ENCODE measurements at regions not wholly inside any gene's neighbourhood (a gene's known extent, or its start where the extent isn't known, plus 50 kb on each side); places are given as distances from the start of the nearest gene placed in this dataset.
"Not testable (repeated sequence)": the region's sequence is repeated elsewhere in the genome, so short reads cannot be mapped to it uniquely, and the experiment has no call there.

- ATAC-seq: no peak
Observed at GRCh38 chr3:87706176-87706575, 352.6 kb downstream of the CGGBP1 start.

GRCh38 chr3:87702600-87702999 lies 356.2 kb downstream of the CGGBP1 start:
- ATAC-seq: no peak

- no peak for ATAC-seq
Observed at GRCh38 chr3:87696124-87697013, 362.4 kb downstream of the CGGBP1 start.

DNA sequence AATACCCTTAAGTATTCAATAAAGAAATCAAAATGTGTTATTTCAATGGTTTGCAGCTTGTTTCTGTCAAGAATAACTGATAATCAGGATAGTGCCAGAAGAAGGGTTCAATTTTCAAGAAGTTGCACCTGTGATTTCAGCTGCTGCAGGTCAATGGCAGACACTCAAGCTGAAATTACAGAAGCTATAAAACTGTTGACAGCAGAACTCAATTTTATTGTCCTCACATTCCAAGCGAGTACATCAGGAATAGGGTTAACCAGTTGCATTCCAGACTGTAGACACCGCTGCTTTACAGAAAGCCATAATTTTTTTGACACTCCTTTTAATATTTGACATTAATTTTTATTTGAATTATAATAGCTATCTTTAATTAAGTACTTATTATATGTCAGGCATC lies 364.1 kb downstream of the CGGBP1 start:
- no peak for ATAC-seq

DNA sequence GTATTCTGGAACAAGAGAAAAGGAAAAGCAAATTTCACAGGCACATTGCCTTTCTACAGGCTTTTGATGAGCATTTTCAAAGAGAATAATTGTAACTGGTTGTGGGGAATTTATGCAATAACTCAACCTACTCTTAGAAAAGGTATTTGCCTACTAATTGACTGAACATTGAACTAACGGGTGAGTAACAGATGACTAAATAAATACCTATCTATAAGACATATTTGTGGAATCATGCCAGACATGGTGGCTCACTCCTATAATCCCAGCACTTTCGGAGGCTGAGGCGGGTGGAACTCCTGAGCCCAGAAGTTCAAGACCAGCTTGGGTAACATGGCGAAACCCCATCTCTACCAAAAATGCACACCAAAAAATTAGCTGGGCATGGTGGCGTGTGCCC lies 367.7 kb downstream of the CGGBP1 start:
- no peak for ATAC-seq

GRCh38 chr3:87678984-87679660 lies 379.7 kb downstream of the CGGBP1 start:
- not testable (repeated sequence) for ATAC-seq

GRCh38 chr3:87674397-87675161 lies 384.2 kb downstream of the CGGBP1 start:
- peak in 1 of 2 donors; percentile 36 for ATAC-seq

- ATAC-seq: no peak
Observed at GRCh38 chr3:87673132-87673531, 385.7 kb downstream of the CGGBP1 start.

- ATAC-seq: no peak
Observed at GRCh38 chr3:87654184-87654583, 377.8 kb upstream of the POU1F1 start.

DNA sequence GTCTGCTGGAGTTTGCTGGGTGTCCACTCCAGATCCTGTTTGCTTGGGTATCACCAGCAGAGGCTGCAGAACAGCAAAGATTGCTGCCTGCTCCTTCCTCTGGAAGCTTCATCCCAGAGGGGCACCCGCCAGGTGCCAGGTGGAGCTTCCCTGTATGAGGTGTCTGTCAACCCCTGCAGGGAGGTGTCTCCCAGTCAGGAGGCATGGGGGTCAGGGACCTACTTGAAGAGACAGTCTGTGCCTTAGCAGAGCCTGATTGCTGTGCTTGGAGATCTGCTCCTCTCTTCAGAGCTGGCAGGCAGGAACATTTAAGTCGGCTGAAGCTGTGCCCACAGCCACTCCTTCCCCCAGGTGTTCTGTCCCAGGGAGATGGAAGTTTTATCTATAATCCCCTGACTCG lies 376.8 kb upstream of the POU1F1 start:
- not testable (repeated sequence) for ATAC-seq

GRCh38 chr3:87634426-87634825 lies 358.0 kb upstream of the POU1F1 start:
- no peak for ATAC-seq

DNA sequence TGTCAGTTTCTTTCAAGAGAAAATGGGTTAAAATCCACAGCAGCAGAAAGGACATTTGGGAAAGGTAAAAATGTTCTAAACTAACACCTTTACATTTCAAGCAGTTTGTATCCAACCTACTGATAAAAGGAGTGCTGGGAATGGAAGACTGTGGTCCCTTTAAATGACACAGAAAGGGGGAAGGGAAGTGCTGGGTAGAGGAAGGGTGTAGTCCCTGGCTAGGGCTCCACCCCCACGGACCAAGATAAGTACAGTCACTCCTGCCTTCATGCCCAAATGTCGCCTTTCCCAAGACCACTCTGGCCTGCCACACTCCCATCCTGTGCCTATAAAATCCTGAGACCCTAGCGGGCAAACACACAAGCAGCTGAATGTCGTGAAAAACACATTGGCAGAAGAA lies 350.9 kb upstream of the POU1F1 start:
- no peak for ATAC-seq

GRCh38 chr3:87626546-87626945 lies 350.2 kb upstream of the POU1F1 start:
- ATAC-seq: no peak

DNA sequence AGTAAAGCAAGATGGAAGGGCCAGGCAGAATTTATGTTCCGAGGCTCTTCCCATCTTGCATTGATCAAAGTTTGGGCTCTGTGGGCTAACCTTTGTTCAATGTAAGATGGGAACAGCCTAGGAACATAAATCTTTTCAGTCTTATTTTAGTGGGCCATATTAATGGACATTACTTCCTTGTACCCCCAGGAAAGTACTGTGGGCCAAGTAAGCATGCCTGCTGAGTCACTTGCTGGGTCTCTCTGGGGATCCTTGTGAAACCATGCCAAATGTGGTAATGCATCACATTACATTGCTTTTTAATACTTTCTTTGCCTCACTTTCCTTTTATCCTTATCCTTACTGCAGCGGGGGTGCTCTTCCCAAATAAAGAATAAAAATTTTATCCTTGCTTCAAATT lies 349.5 kb upstream of the POU1F1 start:
- ATAC-seq: no peak

DNA sequence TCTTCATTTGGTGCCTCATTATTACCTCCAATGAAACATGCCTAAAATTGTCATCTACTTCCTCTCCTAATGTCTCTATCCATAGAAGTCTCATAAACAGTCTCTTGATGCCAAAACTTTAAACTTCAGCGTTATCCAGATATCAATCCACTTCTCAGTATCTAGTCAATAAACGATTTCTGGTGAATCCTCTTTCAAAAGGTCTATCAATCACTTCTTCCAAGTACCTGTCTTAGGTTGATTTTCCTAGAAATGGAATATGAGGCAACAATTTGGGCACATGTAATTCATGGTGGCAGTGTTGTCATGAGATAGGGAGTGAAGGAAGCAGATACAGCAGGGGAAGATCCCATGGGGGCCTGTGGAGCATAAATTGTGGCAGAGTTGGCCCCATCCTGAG lies 348.5 kb upstream of the POU1F1 start:
- no peak for ATAC-seq

- no peak for ATAC-seq
Observed at GRCh38 chr3:87621667-87622066, 345.3 kb upstream of the POU1F1 start.

DNA sequence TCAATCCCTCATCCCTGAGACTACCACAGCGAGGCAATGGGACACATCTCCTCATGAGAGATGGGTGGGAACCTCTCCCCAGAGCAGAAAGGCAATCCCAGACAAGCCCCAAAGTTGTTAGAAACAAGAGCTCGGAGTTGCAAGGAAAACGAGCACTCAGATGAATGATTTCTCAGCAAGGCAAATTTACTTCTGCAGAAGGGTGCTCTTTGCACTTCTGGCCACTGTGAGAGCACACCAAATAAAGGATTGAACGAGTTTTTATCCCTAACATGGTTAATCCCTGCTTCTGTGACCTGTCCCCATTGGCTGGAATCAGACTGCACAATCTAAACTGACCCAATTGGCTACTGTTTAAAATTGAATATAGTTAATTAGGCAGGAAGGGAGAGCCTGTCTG lies 339.1 kb upstream of the POU1F1 start:
- ATAC-seq: no peak

GRCh38 chr3:87614998-87615397 lies 338.6 kb upstream of the POU1F1 start:
- no peak for ATAC-seq

DNA sequence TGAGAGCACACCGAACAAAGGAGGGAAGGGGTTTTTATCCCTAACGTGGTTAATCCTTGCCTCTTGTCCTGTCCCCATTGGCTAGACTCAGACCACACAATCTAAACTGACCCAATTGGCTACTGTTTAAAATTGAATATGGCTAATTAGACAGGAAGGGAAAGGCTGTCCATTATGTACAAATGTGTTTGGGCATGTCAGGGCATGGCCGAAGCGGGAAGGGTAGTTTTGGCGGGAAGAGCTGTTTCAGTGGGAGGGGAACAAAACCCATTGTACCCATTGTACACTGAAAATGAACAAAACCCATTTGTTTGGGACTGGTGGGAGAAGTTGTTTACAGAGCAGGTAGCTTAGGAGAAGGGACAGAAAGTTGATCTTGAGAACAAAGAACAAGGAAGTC lies 330.9 kb upstream of the POU1F1 start:
- ATAC-seq: no peak

GRCh38 chr3:87595798-87596197 lies 319.4 kb upstream of the POU1F1 start:
- no peak for ATAC-seq

DNA sequence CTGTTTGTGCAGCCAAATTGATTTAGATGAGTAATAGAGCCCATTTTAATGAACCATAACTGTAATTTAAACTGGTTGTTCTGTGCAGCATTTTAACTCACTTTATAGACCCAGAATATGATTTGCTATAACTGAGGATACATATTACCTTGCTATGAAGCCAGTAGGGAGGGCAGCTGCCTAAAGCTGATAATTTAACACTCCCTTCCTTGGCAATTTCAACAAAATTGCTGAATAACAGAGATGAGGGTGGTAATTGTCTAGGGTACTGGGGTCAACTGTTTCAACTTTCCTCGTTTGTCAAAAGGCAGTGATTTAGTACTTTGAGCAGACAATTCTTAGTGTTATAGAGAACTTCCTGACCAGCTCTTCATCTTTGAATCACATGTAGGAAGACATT lies 304.9 kb upstream of the POU1F1 start:
- ATAC-seq: no peak

- no peak for ATAC-seq
Observed at GRCh38 chr3:87576752-87577151, 300.4 kb upstream of the POU1F1 start.

- no peak for ATAC-seq
Observed at GRCh38 chr3:87575550-87575949, 299.2 kb upstream of the POU1F1 start.

DNA sequence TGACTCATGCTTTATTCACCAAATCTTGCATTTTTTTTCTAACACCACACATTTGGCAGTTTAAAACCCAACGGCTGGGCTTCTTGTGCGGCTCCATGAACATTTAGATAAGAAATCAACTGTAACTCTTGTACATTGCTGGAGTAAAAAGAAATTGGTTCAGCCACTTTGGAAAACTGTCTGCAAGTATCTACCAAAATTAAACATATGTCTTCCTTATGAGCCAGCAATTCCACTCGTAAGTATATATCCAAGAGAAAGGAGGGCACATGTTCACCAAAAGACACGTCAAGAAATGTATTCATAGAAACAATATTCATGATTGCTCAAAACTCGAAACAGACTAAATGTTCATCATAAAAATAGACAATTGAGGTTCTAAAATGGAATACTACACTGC lies 291.9 kb upstream of the POU1F1 start:
- ATAC-seq: no peak

All from activated CD4-positive, CD25-positive, alpha-beta regulatory T cell treated with anti-CD3 and anti-CD28 coated beads, Interleukin-2, amount 50 U/mL, for 24 hours (primary cell).